ENCODE measurements at regions not wholly inside any gene's neighbourhood (a gene's known extent, or its start where the extent isn't known, plus 50 kb on each side); places are given as distances from the start of the nearest gene placed in this dataset.

DNA sequence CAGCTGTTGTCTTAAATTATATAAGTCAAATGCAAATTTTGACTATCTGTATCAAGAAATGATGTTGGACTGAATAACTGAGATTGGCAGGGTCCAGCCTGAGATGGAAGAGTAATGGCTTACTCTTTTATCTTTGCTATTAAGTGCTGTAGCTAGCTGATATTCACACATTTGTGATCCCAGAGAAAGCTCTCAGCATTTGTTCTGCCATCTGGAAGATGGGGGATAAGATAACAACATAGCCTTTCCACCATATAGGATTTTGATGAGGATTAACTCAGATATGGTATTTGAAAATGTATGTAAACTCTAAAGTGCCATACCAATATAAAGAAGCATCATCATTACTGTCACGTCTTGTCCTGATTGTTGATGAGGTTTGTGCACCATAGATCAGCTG, 1063.2 kb upstream of the TENM4 start (continued):
- TF ChIP-seq RNF2 (IDR thresholded peaks at IDR 0.05; ENCODE audit: borderline replicate concordance, low read depth) (no peak), SREBF2 (IDR thresholded peaks at IDR 0.05) (no peak), EHF (CRISPR knock-in tag; IDR thresholded peaks at IDR 0.05) (no peak)
- TF ChIP-seq, protein P1, sequence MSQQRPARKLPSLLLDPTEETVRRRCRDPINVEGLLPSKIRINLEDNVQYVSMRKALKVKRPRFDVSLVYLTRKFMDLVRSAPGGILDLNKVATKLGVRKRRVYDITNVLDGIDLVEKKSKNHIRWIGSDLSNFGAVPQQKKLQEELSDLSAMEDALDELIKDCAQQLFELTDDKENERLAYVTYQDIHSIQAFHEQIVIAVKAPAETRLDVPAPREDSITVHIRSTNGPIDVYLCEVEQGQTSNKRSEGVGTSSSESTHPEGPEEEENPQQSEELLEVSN (IDR thresholded peaks at IDR 0.05; ENCODE audit: borderline replicate concordance, low read depth) = no peak

DNA sequence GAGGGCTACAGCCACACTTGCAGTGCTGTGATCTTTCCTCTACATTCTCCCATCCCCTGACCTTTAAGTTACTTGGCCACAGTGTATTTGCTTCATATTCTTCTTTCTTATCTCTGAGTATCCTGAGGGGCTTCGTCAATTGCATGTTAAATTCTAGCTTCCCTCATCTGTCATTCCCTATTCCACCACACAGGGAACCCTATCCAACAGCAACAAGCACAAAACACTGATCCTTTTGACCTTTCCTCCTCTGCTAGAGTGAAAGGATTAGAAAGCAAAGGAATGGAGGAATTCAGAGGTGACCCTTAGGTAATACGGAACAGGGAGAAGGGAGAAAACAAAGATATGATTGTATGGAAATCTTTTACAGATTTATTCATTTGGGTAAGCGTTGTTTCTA, 1061.7 kb upstream of the TENM4 start:
- H3K4me3 ChIP-seq = no peak overlapping the region
- H3K9me3 ChIP-seq = no peaks in the 10 kb centered on the region; the same call in 2 of the 3 replicates
- 0% methylated on average over 3 of the region's 3 CpGs for WGBS (ENCODE audit: missing lambda C conversion rate)
- no peaks in the 10 kb centered on the region for H3K4me1 ChIP-seq
- ChIA-PET POLR2A (no interaction called here), CTCF (no interaction called here)
- H3K4me2 ChIP-seq = no peak overlapping the region
- H3K27ac ChIP-seq = no peak overlapping the region
- no peak for DNase-seq (ENCODE audit: low read depth in 1 of 2, low spot score in 1 of 2)
- TF ChIP-seq SMC3 (IDR thresholded peaks at IDR 0.05) = no peak
- TF ChIP-seq MYC (IDR thresholded peaks at IDR 0.05; ENCODE audit: borderline replicate concordance, low read length) = no peak
- no peak for FAIRE-seq
- ATAC-seq = no peak

GRCh38 chr11:80495116-80495515, 1054.3 kb upstream of the TENM4 start:
- FAIRE-seq = no peak
- Histone ChIP-seq H3K4me1 (no peaks in the 10 kb centered on the region), H3K4me2 (no peak overlapping the region), H3K9me3 (no peaks in the 10 kb centered on the region; the same call in 2 of the 3 replicates), H3K4me3 (no peak overlapping the region), H3K27ac (no peak overlapping the region)
- TF ChIP-seq, protein P2, sequence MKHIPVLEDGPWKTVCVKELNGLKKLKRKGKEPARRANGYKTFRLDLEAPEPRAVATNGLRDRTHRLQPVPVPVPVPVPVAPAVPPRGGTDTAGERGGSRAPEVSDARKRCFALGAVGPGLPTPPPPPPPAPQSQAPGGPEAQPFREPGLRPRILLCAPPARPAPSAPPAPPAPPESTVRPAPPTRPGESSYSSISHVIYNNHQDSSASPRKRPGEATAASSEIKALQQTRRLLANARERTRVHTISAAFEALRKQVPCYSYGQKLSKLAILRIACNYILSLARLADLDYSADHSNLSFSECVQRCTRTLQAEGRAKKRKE (CRISPR knock-in tag; IDR thresholded peaks at IDR 0.05; ENCODE audit: low read depth) = no peak
- no peak for TF ChIP-seq NPAS2 (CRISPR knock-in tag; IDR thresholded peaks at IDR 0.05; ENCODE audit: borderline replicate concordance)
- TF ChIP-seq RCOR1 (IDR thresholded peaks at IDR 0.05; ENCODE audit: low read depth, low read length) = no peak
- no peak for TF ChIP-seq CHD2 (IDR thresholded peaks at IDR 0.05; ENCODE audit: low read length, partially characterized antibody)
- no peak for TF ChIP-seq USF2 (IDR thresholded peaks at IDR 0.05)
- no peak for TF ChIP-seq RAD21 (conservative IDR thresholded peaks at IDR 0.05 in 1 of 2, IDR thresholded peaks at IDR 0.05 in 1 of 2)
- TF ChIP-seq EP300 (IDR thresholded peaks at IDR 0.05) = no peak
- no peak for TF ChIP-seq REST (IDR thresholded peaks at IDR 0.05)
- TF ChIP-seq ZFP36 (IDR thresholded peaks at IDR 0.05; ENCODE audit: borderline replicate concordance, partially characterized antibody) = no peak
- TF ChIP-seq RFX5 (IDR thresholded peaks at IDR 0.05) = no peak
- DNase-seq (ENCODE audit: low read depth in 1 of 2, low spot score in 1 of 2) = no peak
- ATAC-seq = no peak
- CTCF ChIA-PET = no interaction called here
- POLR2A ChIA-PET = no interaction called here

DNA sequence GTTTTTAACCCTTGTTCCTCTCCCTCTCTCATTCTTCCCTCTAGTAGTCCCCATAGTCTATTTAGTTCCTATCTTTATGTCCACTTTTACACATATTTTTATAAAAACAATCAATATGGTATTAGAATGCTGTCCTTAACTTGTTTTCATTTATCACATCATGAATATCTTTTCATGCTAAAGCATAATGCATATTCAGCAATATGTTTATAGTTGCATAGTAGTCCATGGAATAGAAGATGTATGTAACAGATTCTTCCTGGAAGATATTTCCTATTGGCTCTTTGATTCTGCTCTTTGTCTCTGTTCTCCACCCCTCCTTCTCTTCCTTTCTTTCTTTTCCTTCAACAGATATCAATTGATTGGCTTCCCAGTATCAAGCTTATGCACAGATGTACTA, 1047.1 kb upstream of the TENM4 start:
- DNase-seq (ENCODE audit: low read depth in 1 of 2, low spot score in 1 of 2) = no peak
- POLR2A ChIA-PET = no interaction called here
- TF ChIP-seq, protein P3, sequence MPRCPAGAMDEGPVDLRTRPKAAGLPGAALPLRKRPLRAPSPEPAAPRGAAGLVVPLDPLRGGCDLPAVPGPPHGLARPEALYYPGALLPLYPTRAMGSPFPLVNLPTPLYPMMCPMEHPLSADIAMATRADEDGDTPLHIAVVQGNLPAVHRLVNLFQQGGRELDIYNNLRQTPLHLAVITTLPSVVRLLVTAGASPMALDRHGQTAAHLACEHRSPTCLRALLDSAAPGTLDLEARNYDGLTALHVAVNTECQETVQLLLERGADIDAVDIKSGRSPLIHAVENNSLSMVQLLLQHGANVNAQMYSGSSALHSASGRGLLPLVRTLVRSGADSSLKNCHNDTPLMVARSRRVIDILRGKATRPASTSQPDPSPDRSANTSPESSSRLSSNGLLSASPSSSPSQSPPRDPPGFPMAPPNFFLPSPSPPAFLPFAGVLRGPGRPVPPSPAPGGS (IDR thresholded peaks at IDR 0.05) = no peak
- TF ChIP-seq, protein P2 (CRISPR knock-in tag; IDR thresholded peaks at IDR 0.05; ENCODE audit: low read depth) = no peak
- H3K4me1 ChIP-seq = no peaks in the 10 kb centered on the region
- no peaks in the 10 kb centered on the region for H3K9me3 ChIP-seq
- no peak overlapping the region for H3K4me2 ChIP-seq
- H3K27ac ChIP-seq = no peak overlapping the region
- no peak for FAIRE-seq
- H3K4me3 ChIP-seq = no peak overlapping the region
- CTCF ChIA-PET = no interaction called here
- ATAC-seq = no peak
